K562 (cell line): ENCODE measurements at regions not wholly inside any gene's neighbourhood (a gene's known extent, or its start where the extent isn't known, plus 50 kb on each side); places are given as distances from the start of the nearest gene placed in this dataset.

Source experiments
- AFF4 ChIP-seq: sonication (generic); formaldehyde crosslinking; IDR thresholded peaks from 2 replicates; pipeline ENCODE4 v1.8.0; 2023; ENCODE audit warnings: mild to moderate bottlenecking, missing genetic modification reagents
- GATAD2B ChIP-seq: fragments of 450-650 bp; IDR thresholded peaks from 2 replicates; pipeline ENCODE4 v1.6.1; 2017; ENCODE audit warnings: mild to moderate bottlenecking, borderline replicate concordance
- KAT8 ChIP-seq: fragments of 450-650 bp; IDR thresholded peaks from 2 replicates; pipeline ENCODE4 v1.6.1; 2016; ENCODE audit warnings: low read depth, mild to moderate bottlenecking
- MAZ ChIP-seq, 2 experiments: fragments of 450-650 bp in 1 of 2; sonication (generic) in 1 of 2; formaldehyde crosslinking; IDR thresholded peaks in 1 of 2; conservative IDR thresholded peaks in 1 of 2; 2 replicates each; pipeline versions ENCODE4 v1.4.0 to v1.5.0; 2020; ENCODE audit warnings: mild to moderate bottlenecking in 1 of 2, missing genetic modification reagents in 1 of 2
- MECOM ChIP-seq: fragments of 250-450 bp; sonication (Bioruptor Pico); IDR thresholded peaks from 2 replicates; pipeline ENCODE4 v1.8.0; 2022; ENCODE audit warnings: inconsistent platforms
- POLR2G ChIP-seq: fragments of 200-400 bp; formaldehyde crosslinking; IDR thresholded peaks from 2 replicates; pipeline ENCODE4 v1.6.1; 2017; ENCODE audit warnings: low read depth, mild to moderate bottlenecking, antibody characterized with exemption, low read length, moderate library complexity
- RERE ChIP-seq: sonication (generic); formaldehyde crosslinking; IDR thresholded peaks from 2 replicates; pipeline ENCODE4 v1.8.0; 2023; ENCODE audit warnings: missing genetic modification reagents, mild to moderate bottlenecking, borderline replicate concordance
- SFPQ ChIP-seq: fragments of 200-400 bp; formaldehyde crosslinking; IDR thresholded peaks from 2 replicates; pipeline ENCODE4 v1.6.1; 2017; ENCODE audit warnings: mild to moderate bottlenecking, low read depth, low read length, moderate library complexity
- STAG1 ChIP-seq: sonication (generic); formaldehyde crosslinking; IDR thresholded peaks from 2 replicates; pipeline ENCODE4 v1.5.0; 2020; ENCODE audit warnings: missing genetic modification reagents, borderline replicate concordance
- YBX1 ChIP-seq: fragments of 450-650 bp; IDR thresholded peaks from 2 replicates; pipeline ENCODE4 v1.7.1; 2016; ENCODE audit warnings: mild to moderate bottlenecking
- ZKSCAN3 ChIP-seq: fragments of 250-450 bp; sonication (Bioruptor Pico); IDR thresholded peaks from 2 replicates; pipeline ENCODE4 v1.4.0; 2020
- ZNF143 ChIP-seq: sonication (generic); formaldehyde crosslinking; IDR thresholded peaks from 2 replicates; pipeline ENCODE4 v1.9.0; 2022; ENCODE audit warnings: mild to moderate bottlenecking, missing genetic modification reagents
- ZNF512 ChIP-seq: IDR thresholded peaks from 2 replicates; pipeline ENCODE4 v1.6.1; 2016; ENCODE audit warnings: missing genetic modification characterization, missing compliant biosample characterization
- ZNF583 ChIP-seq: fragments of 250-450 bp; sonication (Bioruptor Pico); IDR thresholded peaks from 2 replicates; pipeline ENCODE4 v1.4.0; 2020

GRCh38 chr14:87838931-87839330, 154.1 kb downstream of the GALC start (continued):
- no peak for TF ChIP-seq ZNF583 (CRISPR knock-in tag)
- no peak for TF ChIP-seq STAG1
- no peak for TF ChIP-seq ZNF512 (tag)
- TF ChIP-seq KAT8 = no peak
- TF ChIP-seq GATAD2B = no peak
- no peak for TF ChIP-seq AFF4
- TF ChIP-seq MECOM (CRISPR knock-in tag) = no peak
- TF ChIP-seq SFPQ = no peak
- TF ChIP-seq ZNF143 (CRISPR knock-in tag) = no peak
- TF ChIP-seq RERE = no peak
- TF ChIP-seq POLR2G = no peak
- no peak for TF ChIP-seq MAZ (CRISPR knock-in tag; conservative IDR thresholded peaks at IDR 0.05 in 1 of 2, IDR thresholded peaks at IDR 0.05 in 1 of 2)
- no peak for TF ChIP-seq ZKSCAN3 (CRISPR knock-in tag)
- no peak for TF ChIP-seq YBX1
